WI38 (cell line): ENCODE measurements at regions not wholly inside any gene's neighbourhood (a gene's known extent, or its start where the extent isn't known, plus 50 kb on each side); places are given as distances from the start of the nearest gene placed in this dataset.

ENCODE experiments used
- H3K4me3 ChIP-seq: 2 replicates; pipeline ENCODE4 v1.5.1; 2011; ENCODE audit warnings: low read depth, mild to moderate bottlenecking, control low read depth, low read length
- CTCF ChIP-seq: IDR thresholded peaks from 2 replicates; pipeline ENCODE4 v1.5.1; 2012; ENCODE audit warnings: low read depth, mild to moderate bottlenecking, control low read depth, low read length

GRCh38 chr6:167734662-167735083 lies 92.0 kb upstream of the AFDN start:
- no peak for TF ChIP-seq CTCF
- H3K4me3 ChIP-seq: no peak overlapping the region

DNA sequence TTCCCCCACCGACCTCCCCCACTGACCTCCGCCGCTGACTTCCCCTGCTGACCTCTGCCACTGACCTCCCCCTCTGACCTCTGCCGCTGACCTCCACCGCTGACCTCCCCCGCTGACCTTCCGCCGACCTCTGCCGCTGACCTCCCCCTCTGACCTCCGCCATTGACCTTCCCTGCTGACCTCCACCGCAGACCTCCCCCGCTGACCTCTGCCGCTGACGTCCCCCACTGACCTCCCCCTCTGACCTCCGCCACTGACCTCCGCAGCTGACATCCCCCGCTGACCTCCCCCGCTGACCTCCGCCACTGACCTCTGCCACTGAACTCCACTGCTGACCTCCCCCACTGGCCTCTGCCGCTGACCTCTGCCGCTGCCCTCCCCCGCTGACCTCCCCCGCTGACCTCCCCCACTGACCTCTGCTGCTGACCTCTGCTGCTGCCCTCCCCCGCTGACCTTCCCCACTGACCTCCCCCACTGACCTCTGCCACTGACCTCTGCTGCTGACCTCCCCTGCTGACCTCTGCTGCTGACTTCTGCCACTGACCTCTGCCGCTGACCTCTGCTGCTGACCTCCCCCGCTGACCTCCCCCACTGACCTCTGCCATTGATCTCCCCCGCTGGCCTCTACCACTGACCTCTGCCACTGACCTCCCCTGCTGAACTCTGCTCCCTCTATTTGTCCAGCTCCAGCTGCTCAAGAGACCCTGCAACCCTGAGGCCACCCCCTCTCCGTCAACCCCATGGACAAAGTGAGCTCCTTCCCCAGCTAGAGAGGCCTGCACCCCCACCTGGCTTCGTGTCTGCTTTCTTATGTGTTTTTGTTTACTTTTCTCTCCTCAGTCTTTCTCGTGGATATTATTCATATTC lies 91.4 kb upstream of the AFDN start:
- H3K4me3 ChIP-seq: no peak overlapping the region
- no peak for TF ChIP-seq CTCF

DNA sequence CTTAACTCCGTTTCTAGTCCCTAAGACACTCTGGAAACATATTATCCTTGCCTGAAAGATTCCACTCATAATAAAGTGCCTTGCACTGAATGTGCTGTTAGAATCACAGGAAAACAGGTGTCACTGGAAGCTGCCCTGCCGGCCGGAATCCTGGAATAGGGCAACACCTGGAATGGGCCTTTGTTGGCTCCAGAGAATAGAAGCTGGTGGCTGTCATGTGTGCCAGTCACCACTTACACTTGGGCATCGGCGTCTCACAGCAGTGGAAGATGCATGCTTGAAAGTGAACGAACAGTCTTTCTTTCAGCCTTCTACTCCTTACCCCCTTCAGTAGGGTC lies 90.8 kb upstream of the AFDN start:
- no peak overlapping the region for H3K4me3 ChIP-seq
- TF ChIP-seq CTCF: no peak

DNA sequence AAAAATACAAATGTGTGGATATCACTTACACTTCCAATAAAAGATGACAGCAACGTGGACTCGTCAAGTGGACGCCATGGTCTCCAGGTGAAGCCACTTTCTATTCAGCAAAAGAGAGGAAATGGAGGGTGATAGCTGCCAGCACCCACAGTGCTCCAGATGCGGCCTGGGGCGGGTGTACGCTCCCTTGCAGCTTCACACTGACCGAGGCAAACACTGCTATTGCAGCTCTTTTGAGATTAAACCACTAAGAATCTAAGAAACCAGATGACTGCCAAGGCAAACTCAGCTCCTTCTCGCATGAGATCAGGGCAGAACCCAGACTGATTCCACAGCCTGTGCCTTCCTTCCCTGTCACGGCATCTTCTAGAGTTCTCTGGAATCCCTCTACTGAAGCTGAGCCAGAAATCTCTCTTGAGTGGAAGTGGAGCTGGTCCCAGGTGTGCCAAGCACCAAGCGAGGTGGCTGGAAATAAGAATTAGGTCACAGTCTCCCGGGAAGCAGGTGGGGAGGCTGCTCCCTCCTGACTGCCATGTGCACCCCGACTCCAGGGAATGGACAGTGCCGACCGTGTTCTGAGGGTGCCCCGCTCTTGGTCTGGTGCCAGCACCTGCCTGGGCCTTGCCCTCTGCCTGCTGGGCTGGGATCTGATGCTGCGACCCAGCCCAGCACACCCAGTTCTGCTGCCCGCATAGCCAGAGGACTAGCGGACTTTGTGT lies 90.1 kb upstream of the AFDN start:
- TF ChIP-seq CTCF: no peak
- no peak overlapping the region for H3K4me3 ChIP-seq

DNA sequence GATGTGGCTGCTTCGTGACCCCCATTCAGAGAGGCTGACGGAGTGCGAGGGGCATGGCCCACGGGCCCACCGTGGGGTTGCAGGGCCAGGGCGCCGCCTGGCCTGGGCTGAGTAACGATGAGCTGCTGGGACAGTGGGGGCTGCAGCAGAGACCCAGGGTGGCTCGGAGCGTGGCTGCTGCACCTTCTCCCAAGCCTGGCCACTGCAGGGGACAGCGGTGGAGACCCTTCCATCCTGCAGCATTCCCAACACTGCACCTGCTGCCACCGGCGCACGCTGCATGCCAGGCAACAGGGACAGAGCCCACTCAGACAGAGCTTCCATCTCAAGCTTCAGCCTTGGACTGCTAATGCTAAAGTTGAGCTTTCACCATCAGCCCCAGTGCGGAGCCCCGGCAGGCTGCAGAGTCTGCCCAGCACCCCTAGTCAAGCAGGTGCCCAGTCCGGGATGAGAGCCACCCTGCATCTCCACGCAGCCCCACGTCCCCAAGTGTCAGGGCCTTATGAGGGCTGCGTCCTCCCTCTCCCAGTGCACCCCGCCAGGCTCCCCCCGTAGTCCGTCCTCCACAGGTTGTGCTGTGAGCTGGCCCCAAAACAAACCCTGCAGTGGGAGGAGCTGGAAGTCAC lies 89.4 kb upstream of the AFDN start:
- no peak overlapping the region for H3K4me3 ChIP-seq
- no peak for TF ChIP-seq CTCF

GRCh38 chr6:167738386-167738785 lies 88.3 kb upstream of the AFDN start:
- no peak overlapping the region for H3K4me3 ChIP-seq
- TF ChIP-seq CTCF: no peak
